ENCODE measurements at regions not wholly inside any gene's neighbourhood (a gene's known extent, or its start where the extent isn't known, plus 50 kb on each side); places are given as distances from the start of the nearest gene placed in this dataset.
A peak's percentile ranks its signal among the peaks of the same experiment; 100 is the strongest.

DNA sequence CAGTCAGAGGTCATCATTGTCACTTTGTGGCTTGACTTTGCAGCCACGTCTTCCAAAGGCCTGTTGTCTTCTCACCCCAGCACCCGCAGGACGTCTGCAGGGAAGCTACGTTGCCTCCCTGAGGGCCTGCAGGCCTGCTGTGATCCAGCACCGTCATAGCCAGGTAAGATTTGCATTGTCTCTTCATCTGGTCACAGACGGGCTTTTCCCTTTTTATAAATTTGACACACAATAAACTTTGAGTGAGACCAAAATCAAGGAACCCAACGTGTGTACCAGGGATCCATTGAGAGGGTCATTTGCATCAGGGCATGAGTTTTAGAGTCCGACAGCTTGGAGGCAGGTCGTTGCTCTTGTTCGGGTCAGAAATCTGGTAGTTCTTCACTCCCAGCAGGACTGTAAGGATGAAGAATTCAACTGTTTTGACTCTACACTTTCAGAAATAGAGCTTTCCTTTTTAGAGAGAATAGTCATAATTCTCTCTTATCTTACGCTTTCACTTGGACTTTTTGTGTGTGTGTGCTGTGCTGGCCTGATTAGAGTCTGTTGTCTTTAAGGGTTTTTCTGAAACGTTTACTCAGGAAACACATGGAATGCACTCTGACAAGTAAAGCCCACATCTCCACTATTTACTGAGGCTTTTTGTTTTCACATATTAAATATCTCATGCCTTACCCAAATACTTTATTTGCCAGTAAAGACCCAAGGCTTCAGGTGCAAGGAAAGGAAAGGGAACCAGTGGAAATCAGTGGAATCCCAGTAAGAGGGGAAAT lies 177.2 kb upstream of the TAB2 start:
- 1% methylated on average over 12 of the region's 12 CpGs for WGBS (ENCODE audit: insufficient coverage, low coverage, missing lambda C conversion rate)
- intact Hi-C loops (cut with micrococcal nuclease): loop anchor here (1.0 to 5.0 kb wide), 2 partner anchors 58 to 177 kb away; partner anchors contain the start of gene TAB2
- no peak for TF ChIP-seq CEBPG (CRISPR knock-in tag; IDR thresholded peaks at IDR 0.05)
- TF ChIP-seq CEBPG (tag; conservative IDR thresholded peaks at IDR 0.05 in 1 of 2, IDR thresholded peaks at IDR 0.05 in 1 of 2): peak in 1 of 2 experiments; percentile 5; a peak in 1 of 4 replicates
- TF ChIP-seq, protein P1, sequence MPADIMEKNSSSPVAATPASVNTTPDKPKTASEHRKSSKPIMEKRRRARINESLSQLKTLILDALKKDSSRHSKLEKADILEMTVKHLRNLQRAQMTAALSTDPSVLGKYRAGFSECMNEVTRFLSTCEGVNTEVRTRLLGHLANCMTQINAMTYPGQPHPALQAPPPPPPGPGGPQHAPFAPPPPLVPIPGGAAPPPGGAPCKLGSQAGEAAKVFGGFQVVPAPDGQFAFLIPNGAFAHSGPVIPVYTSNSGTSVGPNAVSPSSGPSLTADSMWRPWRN (IDR thresholded peaks at IDR 0.05; ENCODE audit: low read depth): peak; percentile 92
- TF ChIP-seq EP300 (IDR thresholded peaks at IDR 0.05; ENCODE audit: low read length): peak; percentile 95
- TF ChIP-seq CBFA2T2 (conservative IDR thresholded peaks at IDR 0.05): peak; percentile 95
- TF ChIP-seq, protein P2, sequence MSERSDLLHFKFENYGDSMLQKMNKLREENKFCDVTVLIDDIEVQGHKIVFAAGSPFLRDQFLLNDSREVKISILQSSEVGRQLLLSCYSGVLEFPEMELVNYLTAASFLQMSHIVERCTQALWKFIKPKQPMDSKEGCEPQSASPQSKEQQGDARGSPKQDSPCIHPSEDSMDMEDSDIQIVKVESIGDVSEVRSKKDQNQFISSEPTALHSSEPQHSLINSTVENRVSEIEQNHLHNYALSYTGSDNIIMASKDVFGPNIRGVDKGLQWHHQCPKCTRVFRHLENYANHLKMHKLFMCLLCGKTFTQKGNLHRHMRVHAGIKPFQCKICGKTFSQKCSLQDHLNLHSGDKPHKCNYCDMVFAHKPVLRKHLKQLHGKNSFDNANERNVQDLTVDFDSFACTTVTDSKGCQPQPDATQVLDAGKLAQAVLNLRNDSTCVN (CRISPR knock-in tag; IDR thresholded peaks at IDR 0.05): no peak
- TF ChIP-seq PCBP1 (IDR thresholded peaks at IDR 0.05; ENCODE audit: low read depth, low read length, poor library complexity, severe bottlenecking): no peak
- TF ChIP-seq, protein P3, sequence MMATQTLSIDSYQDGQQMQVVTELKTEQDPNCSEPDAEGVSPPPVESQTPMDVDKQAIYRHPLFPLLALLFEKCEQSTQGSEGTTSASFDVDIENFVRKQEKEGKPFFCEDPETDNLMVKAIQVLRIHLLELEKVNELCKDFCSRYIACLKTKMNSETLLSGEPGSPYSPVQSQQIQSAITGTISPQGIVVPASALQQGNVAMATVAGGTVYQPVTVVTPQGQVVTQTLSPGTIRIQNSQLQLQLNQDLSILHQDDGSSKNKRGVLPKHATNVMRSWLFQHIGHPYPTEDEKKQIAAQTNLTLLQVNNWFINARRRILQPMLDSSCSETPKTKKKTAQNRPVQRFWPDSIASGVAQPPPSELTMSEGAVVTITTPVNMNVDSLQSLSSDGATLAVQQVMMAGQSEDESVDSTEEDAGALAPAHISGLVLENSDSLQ (IDR thresholded peaks at IDR 0.05): peak; percentile 81
- TF ChIP-seq BRD9 (IDR thresholded peaks at IDR 0.05; ENCODE audit: low read depth, partially characterized antibody): peak; percentile 84
- TF ChIP-seq, protein P4, sequence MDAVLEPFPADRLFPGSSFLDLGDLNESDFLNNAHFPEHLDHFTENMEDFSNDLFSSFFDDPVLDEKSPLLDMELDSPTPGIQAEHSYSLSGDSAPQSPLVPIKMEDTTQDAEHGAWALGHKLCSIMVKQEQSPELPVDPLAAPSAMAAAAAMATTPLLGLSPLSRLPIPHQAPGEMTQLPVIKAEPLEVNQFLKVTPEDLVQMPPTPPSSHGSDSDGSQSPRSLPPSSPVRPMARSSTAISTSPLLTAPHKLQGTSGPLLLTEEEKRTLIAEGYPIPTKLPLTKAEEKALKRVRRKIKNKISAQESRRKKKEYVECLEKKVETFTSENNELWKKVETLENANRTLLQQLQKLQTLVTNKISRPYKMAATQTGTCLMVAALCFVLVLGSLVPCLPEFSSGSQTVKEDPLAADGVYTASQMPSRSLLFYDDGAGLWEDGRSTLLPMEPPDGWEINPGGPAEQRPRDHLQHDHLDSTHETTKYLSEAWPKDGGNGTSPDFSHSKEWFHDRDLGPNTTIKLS (IDR thresholded peaks at IDR 0.05; ENCODE audit: borderline replicate concordance, low read depth): 0 out of 2 replicates have a peak, but pooled peaks have one; percentile 18
- peak; percentile 74; the same call in 1 of the 2 replicates for TF ChIP-seq NR1H2 (CRISPR knock-in tag; IDR thresholded peaks at IDR 0.05)
- TF ChIP-seq MBD2 (IDR thresholded peaks at IDR 0.05; ENCODE audit: borderline replicate concordance, low read depth): peak; percentile 18; the same call in 1 of the 2 replicates
- peak; percentile 76 for TF ChIP-seq JUND (IDR thresholded peaks at IDR 0.05; ENCODE audit: borderline replicate concordance, low read depth, low read length)
- peak; percentile 49; the same call in 1 of the 3 replicates for TF ChIP-seq JUND (tag; IDR thresholded peaks at IDR 0.05; ENCODE audit: borderline replicate concordance, low read depth, low read length)

More for the DNA sequence above, 177.2 kb upstream of the TAB2 start:
- in situ Hi-C loops (cut with MboI): no loop called here
- peak overlapping the region; percentile 5 to 58; a peak in 3 of 4 replicates for H3K9ac ChIP-seq (ENCODE audit: insufficient read depth in 1 of 2, low read depth in 2 of 2, low read length in 2 of 2)
- ChIA-PET CTCF (ENCODE audit: low intra/inter-chr PET ratio) (interaction anchor here (0.8 kb wide), 1 partner anchor 114 kb away, joined by 3 read pairs; no protein-coding TSS in a partner anchor), POLR2A (interaction anchor here (0.5 to 1.7 kb wide), 8 partner anchors 9 to 577 kb away, joined by 3 to 4 read pairs (median 3); partner anchors contain the start of gene TAB2)
- no peaks in the 10 kb centered on the region for H4K20me1 ChIP-seq (replicated peaks; ENCODE audit: control insufficient read depth, insufficient read depth, low read length)
- H3K36me3 ChIP-seq (ENCODE audit: control insufficient read depth, insufficient read depth, low read length): no peaks in the 10 kb centered on the region
- no TSS peak for BruUV-seq (replicated peaks)
- peaks cover 11 to 28% of the 10 kb centered on the region in 2 experiments for H3K4me1 ChIP-seq (replicated peaks in 1 of 2; ENCODE audit: control insufficient read depth in 2 of 2, insufficient read depth in 2 of 2, low read length in 2 of 2)
- H2AFZ ChIP-seq (ENCODE audit: low read depth, low read length): peak overlapping the region; percentile 80
- peak overlapping the region; percentile 74 for H3K4me2 ChIP-seq (ENCODE audit: insufficient read depth, low read length)
- FAIRE-seq (peak; percentile 89), DNase-seq (ENCODE audit: extremely low read depth in 1 of 4, low spot score in 3 of 4) (peak; percentile 32 to 86 (median 55)), ATAC-seq (peak; percentile 91)
- H3K27me3 ChIP-seq (ENCODE audit: control insufficient read depth in 2 of 2, insufficient read depth in 2 of 2, low read length in 2 of 2): no peaks in the 10 kb centered on the region
- no peaks in the 10 kb centered on the region for H3K9me3 ChIP-seq (replicated peaks; ENCODE audit: control insufficient read depth, insufficient read depth, low read depth, low read length)
- no peaks in the 10 kb centered on the region for H3K9me1 ChIP-seq (ENCODE audit: control insufficient read depth, insufficient read depth, low read length)
- no peaks in the 10 kb centered on the region for H3K79me2 ChIP-seq (ENCODE audit: control insufficient read depth, insufficient read depth, low read length)
- H3K4me3 ChIP-seq: 0 out of 2 replicates have a peak overlapping the region, but pooled peaks have one; percentile 1
- H3K27ac ChIP-seq (ENCODE audit: extremely low read depth, low read depth, low read length): peak overlapping the region; percentile 78
